Prostate gland (tissue), 2 donors: ENCODE measurements at regions not wholly inside any gene's neighbourhood (a gene's known extent, or its start where the extent isn't known, plus 50 kb on each side); places are given as distances from the start of the nearest gene placed in this dataset.
"Not testable (repeated sequence)": the region's sequence is repeated elsewhere in the genome, so short reads cannot be mapped to it uniquely, and the experiment has no call there.

Experiments used
- DNase-seq: peaks from one replicate; pipeline ENCODE4 v3.0.0-alpha.2; 2019; ENCODE audit warnings: low spot score
- H3K27ac ChIP-seq, 2 donors: fragments of 200-600 bp; sonication (generic); 2 replicates each; pipeline ENCODE4 v1.5.1; 2017 to 2019
- H3K27me3 ChIP-seq: fragments of 200-600 bp; sonication (generic); replicated peaks from 2 replicates; pipeline ENCODE4 v1.5.1; 2019; ENCODE audit not compliant: insufficient read depth
- H3K36me3 ChIP-seq, 2 donors: fragments of 200-600 bp; sonication (generic); 1 replicate in 1 of 2; 2 replicates in 1 of 2; pipeline versions ENCODE4 v1.5.1 to v1.8.1; 2017 to 2019
- H3K4me1 ChIP-seq: fragments of 200-600 bp; sonication (generic); replicated peaks from 2 replicates; pipeline ENCODE4 v1.5.1; 2019
- H3K4me3 ChIP-seq, 2 donors: fragments of 200-600 bp; sonication (generic); 2 replicates each; pipeline ENCODE4 v1.5.1; 2017 to 2019
- H3K9me3 ChIP-seq: fragments of 200-600 bp; sonication (generic); 2 replicates; pipeline ENCODE4 v1.5.1; 2017
- CTCF ChIP-seq, 4 experiments: fragments of 200-600 bp in 2 of 4; fragments of 450-650 bp in 2 of 4; sonication (generic) in 2 of 4; IDR thresholded peaks; 1 replicate in 3 of 4; 2 replicates in 1 of 4; pipeline ENCODE4 v1.5.1; 2016 to 2019; ENCODE audit warnings: antibody characterized with exemption in 4 of 4, mild to moderate bottlenecking in 2 of 4, moderate library complexity in 2 of 4
- POLR2A ChIP-seq: fragments of 450-650 bp; IDR thresholded peaks from one replicate; pipeline ENCODE4 v1.6.1; 2016; ENCODE audit warnings: antibody characterized with exemption, mild to moderate bottlenecking
- POLR2AphosphoS5 ChIP-seq: sonication (generic); formaldehyde crosslinking; IDR thresholded peaks from one replicate; pipeline ENCODE4 v1.6.1; 2017; ENCODE audit warnings: antibody characterized with exemption
- WGBS: methylation state at CpG from one replicate; pipeline ENCODE4 v1.1.5; 2018; 5-methylcytosine and 5-hydroxymethylcytosine counted together
- intact Hi-C: fragments of 100-400 bp; cut with DNase I; formaldehyde crosslinking; loops from one replicate; pipeline ENCODE4 v1.14.2; 2022

DNA sequence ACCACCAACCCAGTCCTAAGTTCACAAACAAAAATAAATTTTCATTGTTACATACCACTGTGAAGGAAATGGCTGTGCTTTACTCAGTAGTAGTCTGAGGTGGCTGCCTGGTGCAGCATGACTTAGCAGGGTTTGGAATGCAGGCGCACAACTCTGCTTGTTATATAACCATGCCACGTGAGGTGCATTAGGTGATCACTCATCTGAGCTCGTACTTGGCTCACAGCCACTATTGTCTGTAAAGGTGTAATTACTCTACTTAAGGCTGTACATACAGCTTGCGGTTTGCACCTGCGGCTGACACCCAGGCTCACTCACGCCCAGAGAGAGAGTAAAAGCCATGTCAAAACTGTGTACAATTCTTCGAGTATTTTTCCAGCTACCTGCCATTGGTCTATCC is 599.4 kb downstream of the LTN1 start:
- Histone ChIP-seq H3K4me3 (no peak overlapping the region), H3K36me3 (no peaks in the 10 kb centered on the region), H3K9me3 (no peaks in the 10 kb centered on the region), H3K27me3 (no peaks in the 10 kb centered on the region), H3K27ac (no peak overlapping the region), H3K4me1 (no peaks in the 10 kb centered on the region)
- TF ChIP-seq POLR2A (no peak), POLR2AphosphoS5 (no peak), CTCF (IDR thresholded peaks at IDR 0.05) (no peak)
- no peak for DNase-seq
- intact Hi-C loops: no loop called here
- WGBS: 38% methylated on average over 7 of the region's 7 CpGs

DNA sequence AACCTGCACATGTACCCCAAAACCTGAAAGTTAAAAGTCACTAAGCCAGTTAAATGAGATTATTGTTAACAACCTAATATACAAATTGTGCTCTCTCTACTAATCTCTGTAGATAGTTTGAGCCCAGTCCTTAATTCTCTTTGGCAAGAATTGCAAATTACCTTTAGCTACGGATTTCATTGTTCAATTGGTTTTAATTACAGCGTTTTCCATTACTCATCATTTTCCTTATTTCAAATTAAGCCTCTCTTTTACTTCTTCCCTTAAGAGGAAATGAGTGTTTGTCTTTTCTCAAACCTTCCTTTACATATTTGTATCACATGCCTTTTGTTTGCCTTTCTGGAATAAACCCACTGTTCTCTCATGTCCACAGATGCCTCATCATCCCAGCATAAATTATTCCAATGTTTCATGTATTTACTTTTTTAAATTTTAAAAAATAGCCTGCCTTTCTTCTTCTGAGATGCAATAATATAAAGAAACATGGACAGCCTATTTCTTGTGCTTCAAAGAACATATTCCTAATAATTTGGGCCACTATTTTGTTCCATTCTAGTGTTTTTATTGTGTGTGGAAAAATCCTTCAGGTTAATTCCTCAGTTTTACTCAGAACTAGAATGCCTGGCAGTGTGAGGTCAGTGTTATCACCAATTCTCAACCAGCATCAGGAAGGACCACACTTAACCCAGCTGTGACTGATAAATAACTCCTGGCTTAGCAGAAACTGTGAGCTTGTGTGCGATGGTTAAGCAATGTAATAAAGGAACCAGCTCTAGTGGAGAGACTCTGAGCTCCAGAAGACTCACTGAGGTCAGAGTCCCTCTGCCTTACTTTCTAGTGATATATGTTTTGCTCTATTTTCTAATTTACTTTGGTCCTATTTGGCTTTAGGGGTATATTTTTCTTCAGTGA is 600.5 kb downstream of the LTN1 start:
- no peaks in the 10 kb centered on the region for H3K4me1 ChIP-seq
- no peaks in the 10 kb centered on the region for H3K27me3 ChIP-seq
- H3K9me3 ChIP-seq: no peaks in the 10 kb centered on the region
- TF ChIP-seq POLR2A (no peak), CTCF (IDR thresholded peaks at IDR 0.05) (no peak), POLR2AphosphoS5 (no peak)
- no peaks in the 10 kb centered on the region for H3K36me3 ChIP-seq
- WGBS: 95% methylated on average over 3 of the region's 3 CpGs
- intact Hi-C loops: no loop called here
- no peak overlapping the region for H3K4me3 ChIP-seq
- DNase-seq: no peak
- H3K27ac ChIP-seq: no peak overlapping the region

- H3K4me3 ChIP-seq: no peak overlapping the region
- intact Hi-C loops: no loop called here
- H3K27me3 ChIP-seq: no peaks in the 10 kb centered on the region
- H3K4me1 ChIP-seq: no peaks in the 10 kb centered on the region
- H3K36me3 ChIP-seq: no peaks in the 10 kb centered on the region
- 98% methylated on average over 1 of the region's 1 CpG for WGBS
- no peaks in the 10 kb centered on the region for H3K9me3 ChIP-seq
- TF ChIP-seq CTCF (IDR thresholded peaks at IDR 0.05) (no peak), POLR2A (no peak), POLR2AphosphoS5 (no peak)
- DNase-seq: no peak
- H3K27ac ChIP-seq: no peak overlapping the region
Measured at GRCh38 chr21:28387220-28387619, 605.5 kb downstream of the LTN1 start.

- intact Hi-C loops: no loop called here
- no peak overlapping the region for H3K4me3 ChIP-seq
- H3K9me3 ChIP-seq: no peaks in the 10 kb centered on the region
- WGBS: 95% methylated on average over 1 of the region's 1 CpG
- TF ChIP-seq CTCF (IDR thresholded peaks at IDR 0.05) (no peak), POLR2AphosphoS5 (no peak), POLR2A (no peak)
- no peak for DNase-seq
- H3K27ac ChIP-seq: no peak overlapping the region
- no peaks in the 10 kb centered on the region for H3K4me1 ChIP-seq
- no peaks in the 10 kb centered on the region for H3K27me3 ChIP-seq
- H3K36me3 ChIP-seq: no peaks in the 10 kb centered on the region
Measured at GRCh38 chr21:28385845-28386244, 606.8 kb downstream of the LTN1 start.

- H3K27ac ChIP-seq, DNase-seq, intact Hi-C loops, H3K27me3 ChIP-seq, H3K36me3 ChIP-seq, H3K4me3 ChIP-seq, H3K9me3 ChIP-seq, H3K4me1 ChIP-seq: not testable (repeated sequence)
- WGBS: 96% methylated on average over 2 of the region's 2 CpGs
Measured at GRCh38 chr21:28381000-28381745, 611.5 kb downstream of the LTN1 start.
